GM06990 (cell line): ENCODE measurements at regions not wholly inside any gene's neighbourhood (a gene's known extent, or its start where the extent isn't known, plus 50 kb on each side); places are given as distances from the start of the nearest gene placed in this dataset.
"Not testable (repeated sequence)": the region's sequence is repeated elsewhere in the genome, so short reads cannot be mapped to it uniquely, and the experiment has no call there.

Experiments
- DNase-seq: peaks from one replicate; pipeline ENCODE4 v3.0.0-alpha.2; 2011; ENCODE audit not compliant: insufficient read length; ENCODE audit errors: extremely low read depth
- H3K27me3 ChIP-seq: replicated peaks from 2 replicates; pipeline ENCODE4 v1.6.0; 2011; ENCODE audit warnings: low read length; ENCODE audit not compliant: control insufficient read depth, insufficient read depth
- H3K36me3 ChIP-seq: 2 replicates; pipeline ENCODE4 v1.5.1; 2011; ENCODE audit warnings: low read length; ENCODE audit not compliant: control insufficient read depth, insufficient read depth
- H3K4me3 ChIP-seq: replicated peaks from 2 replicates; pipeline ENCODE4 v1.5.1; 2011; ENCODE audit warnings: low read depth, mild to moderate bottlenecking, control low read depth, low read length
- TF ChIP-seq, protein P1 (sequence below): IDR thresholded peaks from 2 replicates; pipeline ENCODE4 v1.5.1; 2011; ENCODE audit warnings: low read length, control low read depth, mild to moderate bottlenecking, inconsistent platforms; ENCODE audit not compliant: insufficient read depth, poor library complexity, severe bottlenecking

- TF ChIP-seq, protein P1, sequence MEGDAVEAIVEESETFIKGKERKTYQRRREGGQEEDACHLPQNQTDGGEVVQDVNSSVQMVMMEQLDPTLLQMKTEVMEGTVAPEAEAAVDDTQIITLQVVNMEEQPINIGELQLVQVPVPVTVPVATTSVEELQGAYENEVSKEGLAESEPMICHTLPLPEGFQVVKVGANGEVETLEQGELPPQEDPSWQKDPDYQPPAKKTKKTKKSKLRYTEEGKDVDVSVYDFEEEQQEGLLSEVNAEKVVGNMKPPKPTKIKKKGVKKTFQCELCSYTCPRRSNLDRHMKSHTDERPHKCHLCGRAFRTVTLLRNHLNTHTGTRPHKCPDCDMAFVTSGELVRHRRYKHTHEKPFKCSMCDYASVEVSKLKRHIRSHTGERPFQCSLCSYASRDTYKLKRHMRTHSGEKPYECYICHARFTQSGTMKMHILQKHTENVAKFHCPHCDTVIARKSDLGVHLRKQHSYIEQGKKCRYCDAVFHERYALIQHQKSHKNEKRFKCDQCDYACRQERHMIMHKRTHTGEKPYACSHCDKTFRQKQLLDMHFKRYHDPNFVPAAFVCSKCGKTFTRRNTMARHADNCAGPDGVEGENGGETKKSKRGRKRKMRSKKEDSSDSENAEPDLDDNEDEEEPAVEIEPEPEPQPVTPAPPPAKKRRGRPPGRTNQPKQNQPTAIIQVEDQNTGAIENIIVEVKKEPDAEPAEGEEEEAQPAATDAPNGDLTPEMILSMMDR = no peak
- H3K36me3 ChIP-seq = no peaks in the 10 kb centered on the region
- H3K4me3 ChIP-seq = no peak overlapping the region
- no peak for DNase-seq
- no peaks in the 10 kb centered on the region for H3K27me3 ChIP-seq
Observed at GRCh38 chr10:55747244-55747643, 613.8 kb downstream of the ZWINT start.

DNA sequence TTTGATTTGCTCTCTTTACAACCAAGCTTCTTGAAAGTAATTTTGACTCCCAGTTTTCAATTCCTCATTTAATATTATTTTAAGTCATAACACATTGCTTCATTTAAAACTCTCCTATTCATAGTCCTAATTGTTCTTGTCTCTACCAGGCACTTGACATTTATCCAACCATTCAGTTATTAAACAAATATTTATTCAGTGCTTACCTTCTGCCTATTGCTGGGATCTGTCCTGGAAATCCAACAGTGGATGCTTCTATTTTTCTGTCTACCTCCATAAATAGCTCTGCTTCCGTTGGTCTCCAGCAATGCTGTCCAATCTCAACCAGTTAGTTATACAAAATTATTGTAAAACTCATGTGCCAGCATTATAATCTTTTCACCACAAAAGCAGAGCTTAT, 615.1 kb downstream of the ZWINT start:
- no peaks in the 10 kb centered on the region for H3K27me3 ChIP-seq
- no peaks in the 10 kb centered on the region for H3K36me3 ChIP-seq
- no peak for DNase-seq
- TF ChIP-seq, protein P1 = no peak
- no peak overlapping the region for H3K4me3 ChIP-seq

- DNase-seq = no peak
- Histone ChIP-seq H3K36me3 (no peaks in the 10 kb centered on the region), H3K27me3 (no peaks in the 10 kb centered on the region), H3K4me3 (no peak overlapping the region)
- TF ChIP-seq, protein P1 = no peak
Observed at GRCh38 chr10:55742487-55742886, 618.6 kb downstream of the ZWINT start.

DNA sequence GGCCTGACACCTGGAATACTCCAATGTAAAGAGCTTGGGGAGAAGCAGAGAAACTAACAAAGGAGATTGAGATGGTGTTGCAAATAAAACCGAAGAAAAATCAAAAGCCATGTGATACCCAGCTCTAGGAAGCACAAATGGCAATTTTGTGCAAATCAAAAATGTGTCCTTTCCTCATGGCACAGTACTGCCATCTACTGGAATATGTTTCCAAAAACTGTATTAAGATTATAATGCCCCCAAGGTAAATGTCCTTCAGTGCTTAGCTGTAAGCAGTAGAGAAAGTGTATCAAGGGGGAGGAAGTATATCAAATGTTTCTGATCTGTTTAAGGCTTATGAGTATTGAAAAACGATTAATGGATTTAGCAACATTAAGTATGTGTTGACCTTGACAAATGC, 620.3 kb downstream of the ZWINT start:
- H3K36me3 ChIP-seq, H3K27me3 ChIP-seq, H3K4me3 ChIP-seq, DNase-seq: not testable (repeated sequence)
- TF ChIP-seq, protein P1 = peak; percentile 29

DNA sequence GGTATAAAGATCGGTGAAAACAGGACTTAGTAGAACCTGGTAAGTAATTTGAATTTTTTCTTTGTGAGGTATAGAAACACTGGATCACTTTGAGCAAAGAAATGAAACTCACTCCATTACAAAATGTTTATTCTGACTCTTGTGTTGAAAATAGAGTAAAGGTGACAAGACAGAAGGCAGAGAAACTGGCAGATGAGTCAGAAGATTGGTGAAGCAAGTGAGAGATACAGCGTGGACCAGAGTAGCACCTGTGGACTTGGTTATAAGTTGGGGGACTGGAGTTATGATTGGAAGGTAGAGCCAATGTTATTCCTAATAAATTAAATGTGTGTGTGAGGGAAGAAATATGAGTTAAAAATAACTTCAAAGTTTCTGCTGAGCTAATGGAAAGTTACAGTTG, 620.9 kb downstream of the ZWINT start:
- TF ChIP-seq, protein P1 = no peak
- Histone ChIP-seq H3K4me3 (no peak overlapping the region), H3K27me3 (no peaks in the 10 kb centered on the region), H3K36me3 (no peaks in the 10 kb centered on the region)
- no peak for DNase-seq

GRCh38 chr10:55734112-55734511, 626.9 kb downstream of the ZWINT start:
- Histone ChIP-seq H3K27me3 (no peaks in the 10 kb centered on the region), H3K4me3 (no peak overlapping the region), H3K36me3 (no peaks in the 10 kb centered on the region)
- TF ChIP-seq, protein P1 = no peak
- DNase-seq = no peak
